ENCODE measurements at regions not wholly inside any gene's neighbourhood (a gene's known extent, or its start where the extent isn't known, plus 50 kb on each side); places are given as distances from the start of the nearest gene placed in this dataset.

DNA sequence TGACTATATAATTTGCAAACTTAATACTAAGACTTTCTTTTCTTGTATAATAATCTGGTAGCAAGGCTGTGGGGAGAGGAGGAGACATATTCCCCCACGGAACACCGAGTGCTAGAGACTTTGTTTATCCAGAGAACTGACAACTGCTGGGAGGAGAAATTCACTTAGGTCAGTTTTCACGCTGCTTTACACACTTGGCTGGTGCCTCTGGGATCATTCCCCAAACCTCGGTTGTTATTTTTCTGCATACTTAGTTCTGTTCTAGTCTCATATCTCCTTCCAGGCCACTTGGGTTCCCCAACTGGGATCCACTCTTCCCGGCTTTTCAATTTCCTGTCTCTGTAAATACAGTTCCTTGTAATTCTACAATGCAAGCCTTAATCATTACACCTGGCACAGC is 238.2 kb upstream of the ADAMTS16 start:
- Histone ChIP-seq H3K4me1 (ENCODE audit: control insufficient read depth in 1 of 2, low read depth in 2 of 2) (no peaks in the 10 kb centered on the region), H3K9me3 (no peaks in the 10 kb centered on the region), H3K36me3 (no peaks in the 10 kb centered on the region), H3K27me3 (replicated peaks; ENCODE audit: insufficient read depth) (no peaks in the 10 kb centered on the region), H3K4me3 (no peak overlapping the region), H3K27ac (no peak overlapping the region)
- DNase-seq (ENCODE audit: low spot score) (no peak), ATAC-seq (ENCODE audit: insufficient number of reproducible peaks, low FRiP score, low read depth) (no peak)
- TF ChIP-seq CTCF (IDR thresholded peaks at IDR 0.05): no peak

DNA sequence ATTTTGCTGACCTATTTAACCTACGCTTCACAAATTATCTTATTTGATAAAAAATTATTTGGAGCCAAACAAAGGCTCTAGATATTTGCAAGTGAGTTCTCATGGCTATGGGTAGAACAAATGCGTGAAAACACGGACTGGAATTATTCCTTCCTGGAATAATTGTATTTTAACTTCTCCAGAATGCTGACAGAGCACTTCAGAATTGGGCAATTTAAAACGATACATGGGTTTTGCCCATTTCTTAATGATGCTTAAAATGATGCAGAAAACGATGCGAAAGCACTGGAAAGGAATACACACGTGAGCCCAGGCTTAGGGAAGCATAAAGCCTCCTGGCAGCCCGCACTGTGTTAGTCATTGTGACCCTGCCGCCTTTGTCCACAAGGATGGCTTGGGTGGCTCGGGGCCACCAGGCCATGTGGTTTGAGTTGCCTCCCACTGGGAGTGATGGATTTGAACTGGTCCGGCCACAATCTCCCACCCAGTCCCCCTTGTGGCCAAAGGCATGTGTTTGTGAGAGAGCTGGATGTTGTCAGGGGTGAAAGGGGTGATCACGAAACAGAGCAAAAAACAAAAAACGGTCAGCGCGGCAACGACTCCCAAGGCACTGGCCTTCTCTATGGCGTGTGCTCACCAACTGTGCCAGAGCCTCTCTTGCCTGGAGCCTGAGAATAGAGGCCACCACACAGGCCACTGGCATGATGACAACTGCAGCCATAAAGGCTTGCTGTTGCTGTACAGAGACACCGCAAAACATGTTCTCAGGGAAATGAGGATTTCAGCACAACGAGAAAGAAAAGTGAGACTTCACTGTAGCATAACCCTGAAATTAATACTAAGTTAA is 234.2 kb upstream of the ADAMTS16 start:
- DNase-seq (ENCODE audit: low spot score): no peak
- H3K36me3 ChIP-seq: no peaks in the 10 kb centered on the region
- H3K27ac ChIP-seq: no peak overlapping the region
- H3K4me3 ChIP-seq: no peak overlapping the region
- no peaks in the 10 kb centered on the region for H3K4me1 ChIP-seq (ENCODE audit: control insufficient read depth in 1 of 2, low read depth in 2 of 2)
- ATAC-seq (ENCODE audit: insufficient number of reproducible peaks, low FRiP score, low read depth): no peak
- no peaks in the 10 kb centered on the region for H3K27me3 ChIP-seq (replicated peaks; ENCODE audit: insufficient read depth)
- no peaks in the 10 kb centered on the region for H3K9me3 ChIP-seq
- no peak for TF ChIP-seq CTCF (IDR thresholded peaks at IDR 0.05)

DNA sequence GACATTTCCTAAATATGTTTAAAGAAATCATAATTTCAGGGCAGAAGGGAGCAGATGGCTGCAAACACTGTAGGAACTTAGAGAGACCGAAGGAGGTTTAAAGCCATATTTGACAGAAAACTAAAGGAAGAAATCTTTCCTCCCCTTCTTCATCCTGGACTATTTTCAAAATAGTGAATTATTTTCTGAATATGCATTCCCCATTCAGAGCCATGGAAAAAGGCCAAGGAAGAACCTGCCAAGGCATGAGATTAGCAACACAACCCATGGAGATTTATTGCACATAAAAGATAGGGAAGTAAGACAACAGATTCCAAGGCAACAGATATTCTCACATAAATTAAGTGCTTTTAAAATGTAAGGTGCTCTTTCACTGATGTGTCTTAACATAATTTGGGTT is 233.3 kb upstream of the ADAMTS16 start:
- Histone ChIP-seq H3K4me3 (no peak overlapping the region), H3K27ac (no peak overlapping the region), H3K36me3 (no peaks in the 10 kb centered on the region), H3K4me1 (ENCODE audit: control insufficient read depth in 1 of 2, low read depth in 2 of 2) (no peaks in the 10 kb centered on the region), H3K27me3 (replicated peaks; ENCODE audit: insufficient read depth) (no peaks in the 10 kb centered on the region), H3K9me3 (no peaks in the 10 kb centered on the region)
- ATAC-seq (ENCODE audit: insufficient number of reproducible peaks, low FRiP score, low read depth) (no peak), DNase-seq (ENCODE audit: low spot score) (no peak)
- no peak for TF ChIP-seq CTCF (IDR thresholded peaks at IDR 0.05)

DNA sequence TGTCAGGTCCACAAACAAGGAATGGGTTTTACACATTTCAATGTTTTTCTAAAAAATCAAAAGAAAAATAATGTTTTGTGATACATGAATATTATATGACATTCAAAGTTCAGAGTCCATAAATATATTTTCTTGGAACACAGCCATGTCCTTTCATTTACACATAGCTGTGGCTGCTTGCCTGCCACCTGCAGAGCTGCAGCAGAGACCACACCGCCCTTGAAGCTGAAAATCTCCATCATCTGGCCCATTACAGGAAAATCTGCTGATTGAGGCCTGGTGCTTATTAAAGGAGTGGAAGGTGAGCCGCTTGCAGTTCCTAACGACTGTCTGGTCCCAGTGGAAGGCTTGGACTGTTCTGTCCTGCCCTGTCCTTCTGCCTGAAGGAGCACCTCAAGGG is 232.6 kb upstream of the ADAMTS16 start:
- H3K36me3 ChIP-seq: no peaks in the 10 kb centered on the region
- H3K4me3 ChIP-seq: no peak overlapping the region
- no peak for ATAC-seq (ENCODE audit: insufficient number of reproducible peaks, low FRiP score, low read depth)
- no peaks in the 10 kb centered on the region for H3K4me1 ChIP-seq (ENCODE audit: control insufficient read depth in 1 of 2, low read depth in 2 of 2)
- no peak overlapping the region for H3K27ac ChIP-seq
- H3K9me3 ChIP-seq: no peaks in the 10 kb centered on the region
- H3K27me3 ChIP-seq (replicated peaks; ENCODE audit: insufficient read depth): no peaks in the 10 kb centered on the region
- no peak for TF ChIP-seq CTCF (IDR thresholded peaks at IDR 0.05)
- no peak for DNase-seq (ENCODE audit: low spot score)

- no peak overlapping the region for H3K4me3 ChIP-seq
Measured at GRCh38 chr5:4909086-4909485, 231.0 kb upstream of the ADAMTS16 start.

More at GRCh38 chr5:4909086-4909485, 231.0 kb upstream of the ADAMTS16 start:
- Histone ChIP-seq H3K9me3 (no peaks in the 10 kb centered on the region), H3K27ac (no peak overlapping the region), H3K4me1 (ENCODE audit: control insufficient read depth in 1 of 2, low read depth in 2 of 2) (no peaks in the 10 kb centered on the region), H3K27me3 (replicated peaks; ENCODE audit: insufficient read depth) (no peaks in the 10 kb centered on the region), H3K36me3 (no peaks in the 10 kb centered on the region)
- ATAC-seq (ENCODE audit: insufficient number of reproducible peaks, low FRiP score, low read depth): no peak
- no peak for DNase-seq (ENCODE audit: low spot score)
- TF ChIP-seq CTCF (IDR thresholded peaks at IDR 0.05): no peak

All from thoracic aorta (tissue), 2 donors.